ENCODE measurements at regions not wholly inside any gene's neighbourhood (a gene's known extent, or its start where the extent isn't known, plus 50 kb on each side); places are given as distances from the start of the nearest gene placed in this dataset.

DNA sequence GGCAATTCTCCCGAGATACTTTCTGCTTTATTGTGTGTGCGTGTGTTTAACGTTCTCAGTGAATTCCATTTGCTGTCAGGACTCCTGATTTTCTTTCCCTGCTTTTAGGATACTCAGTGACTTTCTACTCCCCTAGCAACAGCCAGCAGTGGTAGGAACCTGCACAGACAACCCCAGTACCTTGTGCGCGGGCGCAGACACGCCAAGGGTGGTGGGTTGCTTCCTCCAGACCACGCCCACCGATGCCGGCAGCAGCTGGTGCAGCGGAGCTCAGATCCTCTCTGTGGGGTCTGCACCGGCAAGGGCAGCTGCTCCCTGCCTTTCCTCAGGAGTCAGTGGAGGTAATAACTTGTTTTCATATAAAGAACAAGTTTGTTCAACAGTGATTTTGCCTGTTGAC lies 225.1 kb upstream of the NDN start:
- TF ChIP-seq, protein P1, sequence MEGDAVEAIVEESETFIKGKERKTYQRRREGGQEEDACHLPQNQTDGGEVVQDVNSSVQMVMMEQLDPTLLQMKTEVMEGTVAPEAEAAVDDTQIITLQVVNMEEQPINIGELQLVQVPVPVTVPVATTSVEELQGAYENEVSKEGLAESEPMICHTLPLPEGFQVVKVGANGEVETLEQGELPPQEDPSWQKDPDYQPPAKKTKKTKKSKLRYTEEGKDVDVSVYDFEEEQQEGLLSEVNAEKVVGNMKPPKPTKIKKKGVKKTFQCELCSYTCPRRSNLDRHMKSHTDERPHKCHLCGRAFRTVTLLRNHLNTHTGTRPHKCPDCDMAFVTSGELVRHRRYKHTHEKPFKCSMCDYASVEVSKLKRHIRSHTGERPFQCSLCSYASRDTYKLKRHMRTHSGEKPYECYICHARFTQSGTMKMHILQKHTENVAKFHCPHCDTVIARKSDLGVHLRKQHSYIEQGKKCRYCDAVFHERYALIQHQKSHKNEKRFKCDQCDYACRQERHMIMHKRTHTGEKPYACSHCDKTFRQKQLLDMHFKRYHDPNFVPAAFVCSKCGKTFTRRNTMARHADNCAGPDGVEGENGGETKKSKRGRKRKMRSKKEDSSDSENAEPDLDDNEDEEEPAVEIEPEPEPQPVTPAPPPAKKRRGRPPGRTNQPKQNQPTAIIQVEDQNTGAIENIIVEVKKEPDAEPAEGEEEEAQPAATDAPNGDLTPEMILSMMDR (IDR thresholded peaks at IDR 0.05): no peak
- TF ChIP-seq POLR2A (IDR thresholded peaks at IDR 0.05): no peak

Measured in body of pancreas (tissue), 4 donors.